T-helper 2 cell treated with Interferon-gamma antibody and Interleukin-4, amounts not matched to agents 100 ng/mL and 5 ng/mL, for 36 hours (primary cell): ENCODE measurements at regions not wholly inside any gene's neighbourhood (a gene's known extent, or its start where the extent isn't known, plus 50 kb on each side); places are given as distances from the start of the nearest gene placed in this dataset.

ENCODE experiments used
- intact Hi-C: fragments of 100-400 bp; cut with micrococcal nuclease; formaldehyde crosslinking; loops from one replicate; pipeline ENCODE4 v1.15.1; 2023

- intact Hi-C loops: no loop called here
Observed at GRCh38 chr3:182708810-182709209, 84.5 kb upstream of the ATP11B start.

GRCh38 chr3:182709306-182709705 is 84.0 kb upstream of the ATP11B start:
- intact Hi-C loops: no loop called here

DNA sequence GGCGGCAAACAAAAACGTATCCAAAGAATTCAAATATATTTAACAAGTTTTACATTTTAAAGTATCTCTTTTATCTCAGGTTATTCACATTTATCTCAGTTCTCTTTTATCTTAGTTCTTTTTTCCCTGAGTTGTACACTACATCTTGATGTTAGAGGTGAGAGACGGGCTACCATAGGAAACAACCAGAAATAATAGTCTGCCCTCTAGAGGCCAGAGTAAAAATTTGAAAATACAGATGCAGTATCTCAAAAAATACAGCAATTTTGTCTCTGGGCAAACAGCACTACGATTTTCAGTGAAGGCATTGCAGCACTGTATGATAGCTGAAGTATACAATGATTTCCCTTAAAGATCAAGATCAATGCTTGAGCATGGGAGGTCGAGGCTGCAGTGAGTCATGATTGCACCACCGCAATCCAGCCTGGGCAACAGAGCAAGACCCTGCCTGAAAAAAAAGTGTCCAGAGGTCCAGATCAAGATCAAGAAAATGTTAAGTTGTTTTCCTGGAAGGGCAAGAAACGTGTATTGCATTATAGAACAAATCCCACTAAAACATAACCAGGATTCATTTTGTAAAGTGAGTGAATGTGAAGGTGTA is 82.6 kb upstream of the ATP11B start:
- intact Hi-C loops: loop anchor here (5.0 kb wide), 2 partner anchors 82 to 677 kb away; partner anchors contain the start of gene ATP11B

DNA sequence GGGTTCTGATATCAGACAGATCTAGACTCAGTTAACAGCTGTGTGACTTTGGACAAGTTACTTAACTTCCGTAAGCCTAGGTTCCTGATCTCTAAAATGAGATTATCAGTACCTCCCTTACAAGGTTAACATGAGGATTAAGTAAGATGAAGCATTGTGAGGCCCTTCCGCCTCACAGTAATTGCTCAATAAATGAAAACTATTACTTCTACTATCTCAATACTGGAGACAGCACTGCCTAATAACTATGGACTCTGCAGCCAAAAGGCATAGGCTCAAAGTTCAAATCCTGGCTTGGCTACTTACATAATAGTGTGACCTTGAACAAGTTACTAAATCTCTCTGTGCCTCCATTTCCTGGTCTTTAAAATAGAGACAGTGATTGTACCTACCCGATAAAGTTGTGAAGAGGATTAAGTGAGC is 82.0 kb upstream of the ATP11B start:
- intact Hi-C loops: loop anchor here (5.0 kb wide), 2 partner anchors 81 to 676 kb away; partner anchors contain the start of gene ATP11B

- intact Hi-C loops: loop anchor here (5.0 kb wide), 2 partner anchors 80 to 675 kb away; partner anchors contain the start of gene ATP11B
Observed at GRCh38 chr3:182711853-182712252, 81.5 kb upstream of the ATP11B start.

GRCh38 chr3:182713111-182713510 is 80.2 kb upstream of the ATP11B start:
- intact Hi-C loops: loop anchor here (5.0 kb wide), 2 partner anchors 79 to 674 kb away; partner anchors contain the start of gene ATP11B

- intact Hi-C loops: loop anchor here (1.0 to 5.0 kb wide), 3 partner anchors 78 to 673 kb away; partner anchors contain the start of gene ATP11B
Observed at GRCh38 chr3:182713743-182714517, 79.4 kb upstream of the ATP11B start.

GRCh38 chr3:182715006-182715405 is 78.3 kb upstream of the ATP11B start:
- intact Hi-C loops: no loop called here

GRCh38 chr3:182716114-182716688 is 77.1 kb upstream of the ATP11B start:
- intact Hi-C loops: no loop called here

DNA sequence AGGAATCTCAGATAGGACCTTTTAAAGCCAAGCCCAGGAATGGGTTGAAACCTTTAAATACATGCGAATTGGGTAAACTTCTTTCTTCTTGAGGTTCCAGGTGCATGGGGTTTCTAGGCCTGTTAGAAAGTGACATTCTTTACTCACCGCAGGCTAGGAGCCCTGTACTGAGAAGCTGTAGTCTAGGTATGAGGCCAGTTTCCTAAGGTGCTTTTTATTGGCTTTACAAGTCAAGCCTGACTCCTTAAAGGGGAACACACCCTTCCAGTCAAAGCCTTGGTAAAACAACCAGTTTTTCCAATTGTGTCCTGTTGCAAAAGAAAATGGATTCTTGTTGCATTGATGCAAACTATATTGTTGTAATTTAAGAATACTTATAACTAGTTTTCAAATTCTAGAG is 76.1 kb upstream of the ATP11B start:
- intact Hi-C loops: no loop called here

DNA sequence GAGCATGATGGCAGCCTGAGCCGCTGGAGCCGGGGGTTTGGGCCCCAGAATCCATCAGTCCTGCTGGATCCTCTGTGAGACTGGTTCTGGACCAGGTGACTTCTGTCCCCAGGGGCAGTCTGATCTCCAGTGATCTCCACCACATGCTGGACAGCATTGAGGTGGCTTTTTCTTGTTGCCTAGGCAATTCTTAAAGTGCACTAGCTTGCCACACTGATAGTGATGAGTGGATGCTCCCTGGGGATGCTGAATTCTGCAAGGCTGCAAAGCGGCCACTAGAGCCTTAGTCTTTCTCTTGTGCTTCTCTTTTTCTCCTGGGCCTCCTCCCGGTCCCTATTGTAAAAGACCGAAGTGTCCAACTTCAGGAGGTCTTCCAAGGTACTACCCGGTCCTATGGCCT is 70.4 kb upstream of the ATP11B start:
- intact Hi-C loops: no loop called here

DNA sequence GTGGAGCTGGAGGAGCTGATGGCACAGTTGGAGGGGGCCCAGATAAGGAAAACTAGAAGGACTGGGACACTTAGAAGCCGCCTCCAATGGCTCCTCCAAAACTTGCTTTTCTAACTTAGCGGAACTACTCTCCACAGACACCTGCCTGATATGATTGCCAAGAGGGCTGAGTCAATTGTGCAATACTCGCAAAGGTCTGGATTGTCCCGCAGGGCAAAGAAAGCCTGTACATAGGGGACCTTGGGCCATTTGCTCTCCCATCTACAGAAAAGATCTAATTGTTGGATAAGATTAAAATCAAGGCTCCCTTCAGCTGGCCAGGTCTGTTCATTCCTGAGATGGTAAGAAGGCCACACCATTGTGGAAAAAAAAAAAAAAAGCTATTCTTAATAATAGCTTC is 69.7 kb upstream of the ATP11B start:
- intact Hi-C loops: no loop called here

DNA sequence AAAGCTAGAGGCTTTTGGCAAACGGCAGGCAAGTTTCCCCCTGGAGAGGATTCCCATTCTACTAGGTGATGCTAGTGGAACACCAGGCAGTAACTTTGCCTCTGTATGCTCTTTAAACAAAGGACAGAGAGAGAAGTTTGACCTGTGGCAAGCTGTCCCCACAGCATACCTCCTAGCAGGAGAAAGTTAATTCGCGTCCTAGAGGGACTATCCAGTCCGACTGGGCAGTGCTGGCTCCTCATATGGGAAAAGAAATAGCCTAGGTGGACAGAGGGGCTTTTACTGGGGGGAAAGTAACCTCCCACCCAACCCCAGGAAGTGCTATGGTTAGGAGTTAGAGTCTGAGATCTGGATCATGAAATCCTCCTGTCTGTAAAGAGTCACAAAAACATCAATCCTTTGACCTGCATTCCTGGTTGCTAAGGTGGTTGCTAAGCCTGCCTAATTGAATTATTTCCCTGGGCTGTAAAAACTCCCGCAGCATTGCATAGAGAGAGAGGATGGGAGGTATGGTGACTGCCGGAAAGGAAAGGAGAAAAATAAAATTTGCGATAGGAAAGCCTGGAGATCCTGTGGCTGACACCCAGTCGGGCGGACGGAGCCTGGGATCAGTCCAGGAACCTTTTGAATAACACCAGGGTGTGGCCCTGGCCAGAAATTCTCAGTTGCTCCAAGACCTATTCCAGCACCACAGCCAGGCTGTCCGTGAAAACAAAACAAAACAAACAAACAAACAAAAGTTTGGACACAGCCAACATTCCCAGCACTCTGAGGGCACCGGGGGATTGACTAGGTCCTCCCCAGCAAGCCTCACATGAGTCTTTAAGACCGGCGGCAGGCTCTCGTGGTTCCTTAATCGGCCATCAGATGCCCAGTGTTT is 67.7 kb upstream of the ATP11B start:
- intact Hi-C loops: no loop called here

DNA sequence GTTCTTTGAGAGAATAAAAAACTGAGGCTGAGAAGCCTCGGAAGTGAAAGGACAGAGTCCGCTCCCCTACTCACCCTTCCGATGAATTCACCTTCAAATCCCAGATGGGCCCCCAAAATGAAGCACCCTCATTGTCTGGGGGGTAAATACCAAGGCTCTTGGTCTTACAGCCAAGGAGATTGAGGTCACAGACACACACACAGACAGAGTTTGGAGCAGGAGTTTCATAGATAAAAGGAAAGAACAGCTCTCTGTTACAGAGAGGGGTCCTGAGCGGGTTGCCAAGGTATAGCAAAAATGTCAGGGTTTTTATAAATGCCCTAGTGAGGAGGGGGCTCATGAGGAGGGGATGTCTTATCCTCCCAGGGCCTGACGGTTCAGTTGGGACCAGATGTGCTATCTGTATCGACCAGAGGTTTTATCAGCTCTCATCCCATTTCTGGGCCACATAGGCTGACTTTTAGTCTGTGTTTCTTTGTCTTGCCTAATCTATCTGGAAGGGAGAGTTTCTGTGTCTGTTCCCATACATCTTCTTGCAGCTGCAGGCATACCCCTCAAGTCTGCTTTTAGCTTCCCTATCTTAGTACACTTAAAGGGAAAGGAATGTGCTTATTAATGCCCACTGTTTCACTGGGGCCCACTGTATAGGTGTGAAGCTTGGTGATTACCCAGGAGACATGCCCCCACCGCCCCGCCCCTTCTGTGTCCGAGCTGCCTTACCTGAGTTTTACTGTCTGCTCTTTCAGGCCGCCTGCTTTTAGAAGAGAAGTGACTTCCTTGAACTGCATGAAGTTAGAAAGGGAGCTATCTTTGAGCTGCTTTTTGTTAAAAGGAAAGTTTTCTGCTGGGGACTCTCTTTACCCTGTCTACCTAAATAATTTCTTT is 66.8 kb upstream of the ATP11B start:
- intact Hi-C loops: no loop called here

GRCh38 chr3:182728238-182728637 is 65.1 kb upstream of the ATP11B start:
- intact Hi-C loops: no loop called here

- intact Hi-C loops: no loop called here
Observed at GRCh38 chr3:182729903-182730674, 63.2 kb upstream of the ATP11B start.

GRCh38 chr3:182730675-182731042 is 62.6 kb upstream of the ATP11B start:
- intact Hi-C loops: no loop called here

- intact Hi-C loops: no loop called here
Observed at GRCh38 chr3:182731764-182732163, 61.5 kb upstream of the ATP11B start.

DNA sequence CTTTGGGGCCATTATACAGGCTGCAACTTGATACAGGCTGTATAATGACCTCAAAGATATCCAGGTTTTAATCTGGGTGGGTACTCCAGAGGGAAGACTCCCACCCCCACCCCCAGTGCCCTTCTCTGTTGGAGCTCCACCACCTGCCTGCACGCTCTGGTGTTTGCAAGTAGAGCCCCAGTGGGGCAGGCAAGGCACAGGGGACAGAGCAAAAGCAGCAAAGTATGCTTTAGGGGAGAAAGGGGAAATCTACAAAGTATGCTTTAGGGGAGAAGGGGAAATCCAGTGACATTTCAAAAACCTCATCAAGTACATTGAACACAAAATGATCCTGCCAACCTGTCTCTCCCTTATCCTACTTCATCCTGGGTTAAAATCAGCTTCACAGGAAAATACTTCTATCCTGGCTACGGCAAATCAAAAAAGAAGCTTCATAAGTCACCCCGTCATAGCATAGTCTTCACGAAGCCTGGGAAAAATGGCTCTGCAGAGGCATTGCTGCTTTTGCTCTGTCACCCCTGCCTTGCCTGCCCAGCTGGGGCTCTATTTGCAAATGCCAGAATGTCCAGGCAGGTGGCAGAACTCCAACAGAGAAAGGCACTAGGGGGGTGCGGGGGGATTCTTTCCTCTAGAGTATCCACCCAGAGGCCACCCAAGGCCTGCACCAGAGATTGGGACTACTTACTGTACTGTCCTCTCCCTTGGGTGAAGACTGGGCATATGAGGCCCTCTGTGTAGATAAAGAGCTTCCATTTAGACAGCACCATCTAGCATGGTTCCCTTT is 60.9 kb upstream of the ATP11B start:
- intact Hi-C loops: no loop called here
